ENCODE measurements at regions not wholly inside any gene's neighbourhood (a gene's known extent, or its start where the extent isn't known, plus 50 kb on each side); places are given as distances from the start of the nearest gene placed in this dataset.

- Histone ChIP-seq H3K36me3 (no peaks in the 10 kb centered on the region), H3K27ac (no peak overlapping the region), H3K4me3 (no peak overlapping the region), H3K9me3 (no peaks in the 10 kb centered on the region), H3K4me1 (no peaks in the 10 kb centered on the region), H3K27me3 (no peaks in the 10 kb centered on the region)
- WGBS, 2 donors (ENCODE audit: low coverage in 1 of 2) = 66 to 75% methylated on average over 2 of the region's 2 CpGs
- no peak for ATAC-seq
- TF ChIP-seq POLR2AphosphoS5 (IDR thresholded peaks at IDR 0.05) (no peak), CTCF (IDR thresholded peaks at IDR 0.05) (no peak), POLR2A (IDR thresholded peaks at IDR 0.05) (no peak), EP300 (IDR thresholded peaks at IDR 0.05) (no peak)
These were observed 884.0 kb upstream of the CADM2 start for GRCh38 chr3:84074767-84075166.

GRCh38 chr3:84077479-84077878 is 881.3 kb upstream of the CADM2 start:
- WGBS, 2 donors (ENCODE audit: low coverage in 1 of 2) = 72 to 73% methylated on average over 3 of the region's 3 CpGs
- no peak overlapping the region for H3K27ac ChIP-seq
- H3K36me3 ChIP-seq = no peaks in the 10 kb centered on the region
- H3K4me1 ChIP-seq = no peaks in the 10 kb centered on the region
- H3K4me3 ChIP-seq = no peak overlapping the region
- TF ChIP-seq CTCF (IDR thresholded peaks at IDR 0.05) (no peak), POLR2A (IDR thresholded peaks at IDR 0.05) (no peak), POLR2AphosphoS5 (IDR thresholded peaks at IDR 0.05) (no peak), EP300 (IDR thresholded peaks at IDR 0.05) (no peak)
- no peaks in the 10 kb centered on the region for H3K27me3 ChIP-seq
- no peak for ATAC-seq
- no peaks in the 10 kb centered on the region for H3K9me3 ChIP-seq

- Histone ChIP-seq H3K27ac (no peak overlapping the region), H3K4me1 (no peaks in the 10 kb centered on the region), H3K36me3 (no peaks in the 10 kb centered on the region), H3K9me3 (peaks cover 0 to 15% (median 0%) of the 10 kb centered on the region in 3 donors), H3K4me3 (no peak overlapping the region), H3K27me3 (no peaks in the 10 kb centered on the region)
- no peak for TF ChIP-seq POLR2AphosphoS5 (IDR thresholded peaks at IDR 0.05)
- TF ChIP-seq CTCF (IDR thresholded peaks at IDR 0.05) = no peak
- TF ChIP-seq EP300 (IDR thresholded peaks at IDR 0.05) = no peak
- no peak for TF ChIP-seq POLR2A (IDR thresholded peaks at IDR 0.05)
- ATAC-seq = no peak
- WGBS, 2 donors (ENCODE audit: low coverage in 1 of 2) = 52 to 67% methylated on average over 1 of the region's 1 CpG
These were observed 876.1 kb upstream of the CADM2 start for GRCh38 chr3:84082726-84083125.

GRCh38 chr3:84092907-84093306 is 865.9 kb upstream of the CADM2 start:
- Histone ChIP-seq H3K9me3 (peaks cover 0 to 6% (median 0%) of the 10 kb centered on the region in 3 donors), H3K4me3 (no peak overlapping the region), H3K27me3 (no peaks in the 10 kb centered on the region), H3K27ac (no peak overlapping the region), H3K4me1 (no peaks in the 10 kb centered on the region), H3K36me3 (no peaks in the 10 kb centered on the region)
- no peak for ATAC-seq
- WGBS, 2 donors (ENCODE audit: low coverage in 1 of 2) = 30 to 32% methylated on average over 2 of the region's 2 CpGs
- no peak for TF ChIP-seq EP300 (IDR thresholded peaks at IDR 0.05)
- no peak for TF ChIP-seq POLR2AphosphoS5 (IDR thresholded peaks at IDR 0.05)
- TF ChIP-seq CTCF (IDR thresholded peaks at IDR 0.05) = no peak
- no peak for TF ChIP-seq POLR2A (IDR thresholded peaks at IDR 0.05)

- Histone ChIP-seq H3K27ac (no peak overlapping the region), H3K4me3 (no peak overlapping the region), H3K4me1 (no peaks in the 10 kb centered on the region), H3K27me3 (no peaks in the 10 kb centered on the region), H3K9me3 (no peaks in the 10 kb centered on the region), H3K36me3 (no peaks in the 10 kb centered on the region)
- no peak for ATAC-seq
- TF ChIP-seq CTCF (IDR thresholded peaks at IDR 0.05) (no peak), POLR2A (IDR thresholded peaks at IDR 0.05) (no peak), EP300 (IDR thresholded peaks at IDR 0.05) (no peak), POLR2AphosphoS5 (IDR thresholded peaks at IDR 0.05) (no peak)
These were observed 862.6 kb upstream of the CADM2 start for GRCh38 chr3:84096188-84096587.
